OCI-M2 (cell line): ENCODE measurements at regions not wholly inside any gene's neighbourhood (a gene's known extent, or its start where the extent isn't known, plus 50 kb on each side); places are given as distances from the start of the nearest gene placed in this dataset.

Experiments
- DNase-seq: peaks from one replicate; lab custom pipeline; 2025; ENCODE audit not compliant: unreplicated experiment; lab: John Stamatoyannopoulos, UW

DNA sequence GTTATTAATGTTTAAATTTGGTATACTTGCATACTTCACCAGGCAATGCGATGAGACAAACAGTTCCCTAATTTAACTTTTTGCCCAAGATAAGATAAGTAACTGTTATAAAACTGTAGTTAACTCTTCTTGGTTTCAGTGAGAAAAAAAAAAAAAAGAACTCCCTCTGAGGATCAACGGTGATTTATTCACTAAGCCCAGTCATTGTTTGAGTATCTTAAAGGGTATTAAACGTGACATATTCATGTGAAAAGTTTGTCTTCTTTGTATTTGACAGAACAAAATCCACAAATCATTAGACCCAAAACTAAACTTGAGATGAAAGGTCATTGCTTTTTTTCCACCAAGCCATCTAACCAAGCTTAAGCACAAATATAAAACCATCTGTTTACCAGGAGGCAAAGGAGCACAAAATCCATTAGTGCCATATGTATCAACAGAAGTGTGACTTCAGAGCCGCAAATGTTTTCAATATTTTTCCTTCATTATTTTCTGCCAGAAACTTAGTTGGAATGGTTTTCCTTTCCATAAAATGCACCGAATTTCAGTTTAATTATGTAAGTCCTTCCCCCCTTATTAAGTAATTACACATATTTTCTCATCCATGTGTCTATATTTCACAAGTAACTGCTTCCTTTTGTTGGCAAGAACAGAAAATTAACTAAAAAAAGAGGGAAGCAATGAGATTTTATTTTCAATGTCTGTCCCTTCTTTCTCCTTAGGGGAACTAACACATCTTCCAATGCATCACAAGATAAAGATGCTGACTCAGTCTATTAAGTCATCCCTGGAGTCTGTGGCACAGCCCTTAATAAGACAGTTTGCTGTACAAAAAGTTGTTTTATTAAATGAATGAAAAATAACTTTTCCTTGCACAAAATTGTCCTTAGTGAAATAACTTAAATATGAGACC, 92.2 kb upstream of the RAP2B start:
- no peak for DNase-seq

DNA sequence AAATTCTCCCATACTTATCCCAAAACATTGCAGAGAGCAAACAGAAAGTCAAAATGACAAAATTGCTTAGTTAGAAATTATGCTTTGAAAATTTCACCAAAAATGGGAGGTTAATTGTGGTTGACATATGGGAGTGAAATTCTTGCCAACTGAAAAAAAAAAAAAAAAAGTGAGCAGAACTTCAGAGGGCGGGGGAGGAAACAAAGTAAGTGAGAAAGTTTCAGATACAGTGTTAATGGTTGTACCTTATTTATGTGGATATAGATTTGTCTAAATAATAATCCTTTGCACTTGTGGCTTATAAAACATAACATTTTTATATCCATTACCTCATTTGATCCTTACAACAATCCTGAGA, 91.5 kb upstream of the RAP2B start:
- no peak for DNase-seq

DNA sequence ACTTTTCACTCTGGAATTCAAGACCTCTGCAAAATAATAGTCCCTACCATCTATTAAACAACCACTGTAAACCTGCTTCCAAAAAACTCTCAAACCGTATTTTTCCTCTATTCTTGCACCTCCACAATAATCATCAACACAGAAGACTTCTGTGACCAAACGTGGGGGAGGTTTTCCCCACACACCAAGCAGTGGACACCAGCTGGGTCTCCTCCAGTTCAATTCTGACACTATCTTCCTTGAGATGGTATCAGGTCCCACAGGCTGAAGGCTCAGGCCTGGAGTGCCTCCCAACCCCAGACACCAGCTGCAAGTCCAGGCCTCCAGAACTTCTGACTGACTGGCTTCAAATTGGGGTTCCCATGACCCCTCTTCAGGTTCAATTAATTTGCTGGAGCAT, 89.6 kb upstream of the RAP2B start:
- DNase-seq, result no peak

DNA sequence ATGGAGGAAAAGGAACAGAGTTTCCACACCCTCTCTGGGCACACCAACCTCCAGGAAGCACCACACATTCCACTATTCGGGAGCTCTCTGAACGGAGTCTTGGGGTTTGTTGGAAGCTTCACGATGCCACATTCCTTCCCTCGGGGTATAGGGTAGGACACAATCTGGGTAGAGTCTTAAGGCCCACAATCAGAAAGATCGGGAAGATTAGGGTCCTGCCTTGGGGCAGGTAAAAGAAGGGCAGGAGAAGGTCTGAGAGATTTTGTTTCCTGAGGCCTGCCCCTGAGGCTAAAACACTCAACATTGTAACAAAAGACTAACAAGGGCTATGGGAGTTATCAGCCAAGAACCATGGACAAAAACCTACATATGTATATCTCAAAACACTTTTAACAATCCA, 89.2 kb upstream of the RAP2B start:
- no peak for DNase-seq

DNA sequence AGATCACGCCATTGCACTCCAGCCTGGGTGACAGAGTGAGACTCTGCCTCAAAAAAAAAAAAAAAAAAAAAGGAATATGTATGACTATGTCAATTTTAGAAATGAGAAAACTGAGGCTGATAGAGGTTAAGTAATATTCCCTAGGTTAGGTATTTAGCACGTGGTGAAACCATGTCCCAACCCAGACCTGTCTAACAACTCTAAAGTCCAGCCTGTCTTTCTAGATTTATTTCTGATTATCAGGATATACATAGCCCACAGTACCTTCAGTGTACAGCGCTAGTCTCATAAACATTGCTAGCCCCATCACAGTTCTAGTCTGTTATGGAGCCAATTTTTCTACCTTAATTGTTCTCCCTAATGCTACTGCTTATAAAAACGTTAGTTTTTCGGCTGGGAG, 88.4 kb upstream of the RAP2B start:
- DNase-seq, result no peak

DNA sequence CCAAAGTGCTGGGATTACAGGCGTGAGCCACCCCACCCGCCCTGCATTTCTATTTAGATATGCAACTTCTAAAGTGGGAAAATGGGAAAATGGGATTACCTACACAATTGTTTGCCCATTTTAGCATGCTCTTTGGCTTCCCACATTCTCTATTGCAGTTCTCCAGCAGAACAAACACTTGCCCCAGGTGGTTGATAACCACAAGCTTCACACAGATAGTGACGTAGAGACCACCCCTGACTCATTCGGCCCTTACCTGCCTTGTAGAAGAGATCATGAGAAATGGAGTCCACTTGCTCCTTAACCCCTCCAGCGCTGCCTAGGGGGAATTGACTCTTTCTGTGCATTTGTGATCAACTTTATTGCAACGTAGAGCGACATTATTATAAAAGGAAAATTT, 83.2 kb upstream of the RAP2B start:
- DNase-seq, result no peak

DNA sequence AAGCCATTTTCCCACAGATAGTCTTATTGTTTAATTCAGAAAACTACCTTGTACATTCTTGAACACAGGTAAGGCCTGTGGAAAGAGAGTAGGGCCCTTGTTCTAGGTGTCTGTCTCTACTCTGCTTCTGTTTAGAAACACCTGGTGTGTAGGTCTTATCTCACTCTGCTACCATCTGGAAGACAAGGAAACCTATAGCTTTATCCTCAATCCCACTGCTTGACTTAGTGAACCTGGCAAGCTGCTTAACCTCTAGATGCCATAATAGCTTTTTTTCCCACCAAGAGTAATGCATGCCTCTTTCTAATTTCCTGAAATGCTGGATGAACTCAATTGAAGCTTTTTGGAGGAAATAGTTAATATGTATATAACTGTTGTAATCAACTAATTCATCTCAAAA, 82.6 kb upstream of the RAP2B start:
- DNase-seq, result no peak

DNA sequence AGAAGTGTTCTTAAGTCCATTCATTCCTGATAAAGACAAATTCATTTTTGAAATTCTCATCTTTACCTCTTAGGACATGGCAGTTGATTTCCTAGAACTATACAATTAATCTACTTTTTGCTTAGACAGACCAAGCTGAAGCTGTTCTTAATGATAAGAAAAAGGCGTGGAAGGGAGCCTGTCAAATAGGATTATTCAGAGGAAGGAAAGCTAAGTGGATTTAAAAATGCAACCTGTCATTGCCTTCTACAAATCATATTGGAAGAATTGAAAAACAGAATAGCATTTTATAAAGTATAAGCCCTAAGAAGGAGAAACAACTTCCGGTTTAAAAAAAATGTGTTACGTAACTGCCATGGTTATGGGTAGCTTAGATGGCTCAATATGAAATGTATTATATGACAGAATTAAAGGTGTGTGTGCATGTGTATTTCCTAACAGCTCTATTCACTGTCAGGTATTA, 81.2 kb upstream of the RAP2B start:
- no peak for DNase-seq

DNA sequence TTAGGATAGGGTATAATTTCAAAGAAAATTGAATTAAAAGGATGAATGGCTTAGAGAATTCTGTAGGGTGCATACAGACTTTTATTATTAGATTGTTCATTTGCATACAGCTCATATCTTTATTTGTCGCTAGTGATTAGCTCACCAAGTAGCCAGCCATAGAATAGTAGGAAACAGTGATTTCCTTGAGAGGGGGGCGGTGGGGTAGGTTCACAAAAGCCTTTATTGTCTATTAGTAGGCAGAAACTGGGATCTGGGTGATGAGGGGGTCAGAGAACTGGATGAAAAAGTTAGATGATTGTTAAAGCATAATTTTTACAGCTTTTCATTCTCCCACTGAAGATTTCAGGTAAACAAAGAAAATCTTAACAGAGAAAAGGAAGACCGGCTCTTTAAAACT, 77.6 kb upstream of the RAP2B start:
- no peak for DNase-seq

DNA sequence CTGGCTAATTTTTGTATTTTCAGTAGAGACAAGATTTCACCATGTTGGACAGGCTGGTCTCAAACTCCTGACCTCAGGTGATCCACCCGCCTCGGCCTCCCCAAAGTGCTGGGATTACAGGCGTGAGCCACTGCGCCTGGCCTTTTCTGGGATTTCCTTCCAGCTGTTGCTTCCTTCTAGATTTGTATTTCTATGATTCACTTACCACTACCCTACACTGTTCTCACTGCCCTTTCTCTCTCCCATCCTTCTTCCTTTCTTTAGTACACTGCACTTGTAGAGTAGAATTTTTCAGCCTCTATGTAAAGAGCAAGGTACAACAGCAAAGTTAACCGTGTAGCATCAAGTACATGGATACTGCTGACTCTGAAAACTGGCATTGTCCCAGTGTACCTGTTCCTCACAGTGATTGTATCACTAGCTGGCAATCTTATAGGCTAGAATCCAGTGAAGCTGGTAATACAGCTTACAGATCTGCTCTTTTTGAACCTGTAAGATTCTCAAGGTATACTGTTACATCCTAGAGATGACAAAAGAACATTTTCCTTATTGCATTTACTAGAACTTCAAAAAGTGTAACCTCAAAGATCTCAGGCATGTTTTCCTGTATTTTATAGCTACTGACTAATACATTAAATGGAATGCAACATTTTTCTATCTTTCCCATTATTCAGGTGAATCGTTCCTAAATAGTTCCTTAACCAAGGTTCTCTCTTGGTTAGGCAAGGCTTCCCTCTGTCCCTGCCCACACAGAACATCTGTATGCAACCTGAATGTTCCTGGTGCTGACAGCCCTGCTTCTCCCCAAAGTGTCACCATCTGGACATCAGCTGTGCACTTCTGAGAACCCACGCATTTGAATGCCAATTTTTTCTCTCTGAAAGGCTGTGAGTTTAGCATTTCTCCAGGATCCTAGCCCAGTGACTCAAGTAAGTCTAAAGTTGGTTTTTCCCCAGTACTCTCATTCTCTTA, 74.1 kb upstream of the RAP2B start:
- no peak for DNase-seq

DNA sequence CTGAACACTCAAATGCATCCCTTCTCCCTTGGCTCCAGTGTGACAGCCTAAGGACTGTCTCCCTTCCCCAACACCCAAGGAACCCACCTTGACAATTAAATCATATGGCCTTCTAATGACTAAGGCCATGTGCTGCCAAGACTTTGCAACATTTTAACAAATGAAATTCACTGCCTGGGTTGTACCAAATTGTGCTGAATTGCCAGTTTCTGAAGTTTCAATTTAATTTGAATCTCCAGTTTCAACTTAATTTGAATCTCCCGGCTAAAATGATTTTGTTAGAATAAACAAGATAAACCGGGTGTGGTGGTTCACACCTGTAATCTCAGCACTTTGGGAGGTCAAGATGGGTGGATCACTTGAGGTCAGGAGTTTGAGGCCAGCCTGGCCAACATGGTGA, 72.4 kb upstream of the RAP2B start:
- DNase-seq, result no peak

DNA sequence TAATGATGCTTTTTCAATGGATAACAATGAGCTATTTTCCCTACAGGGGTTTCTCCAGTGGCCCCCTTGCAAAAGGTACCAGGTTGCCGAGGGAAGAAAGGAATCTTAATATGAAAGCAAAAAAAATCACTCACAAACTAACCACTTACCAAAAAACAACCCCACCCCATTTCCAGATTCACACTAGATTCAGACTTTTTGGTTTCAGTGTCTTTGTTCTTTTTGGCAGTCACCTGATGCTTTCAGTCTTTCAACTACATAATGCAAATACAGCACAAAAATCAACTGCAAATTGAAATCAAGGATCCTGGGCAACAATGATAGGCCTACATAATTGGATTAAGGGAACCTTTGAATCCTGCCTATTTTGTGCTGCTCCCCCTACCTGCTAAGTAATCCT, 71.1 kb upstream of the RAP2B start:
- DNase-seq, result no peak

DNA sequence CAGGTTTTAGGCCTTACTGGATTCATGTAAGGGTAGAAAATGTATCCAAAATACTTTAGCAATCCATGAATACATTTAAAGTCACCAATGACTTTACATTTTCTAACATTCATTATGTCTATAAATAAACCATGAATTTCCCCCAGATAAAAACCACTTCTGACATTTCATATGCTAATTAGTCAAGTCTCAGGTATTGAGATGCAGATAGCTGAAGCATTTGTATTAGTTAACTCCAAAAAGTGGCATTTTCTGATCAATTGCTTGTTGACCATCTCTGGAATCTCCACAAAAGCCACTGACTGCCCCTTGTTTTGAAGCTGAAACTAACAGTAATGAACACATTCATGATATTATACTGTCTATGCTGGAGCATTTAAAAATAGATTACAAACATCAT, 68.4 kb upstream of the RAP2B start:
- no peak for DNase-seq

DNA sequence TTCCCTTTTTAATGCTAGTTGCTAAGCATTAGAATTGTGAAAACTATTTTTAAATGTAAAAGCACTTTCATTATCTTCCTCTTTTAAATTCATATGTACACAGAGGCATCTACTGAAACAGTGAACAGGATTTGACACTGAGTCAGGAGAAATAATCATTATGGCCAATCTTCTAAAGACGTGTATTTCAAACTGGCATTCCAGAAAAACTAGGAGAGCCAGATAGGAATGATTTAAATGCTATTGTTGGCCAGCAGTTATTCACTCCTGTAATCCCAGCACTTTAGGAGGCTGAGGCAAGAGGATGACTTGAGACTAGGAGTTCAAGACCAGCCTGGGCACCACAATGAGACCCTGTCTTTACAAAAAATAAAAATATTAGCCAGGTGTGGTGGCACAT, 67.6 kb upstream of the RAP2B start:
- DNase-seq, result no peak

DNA sequence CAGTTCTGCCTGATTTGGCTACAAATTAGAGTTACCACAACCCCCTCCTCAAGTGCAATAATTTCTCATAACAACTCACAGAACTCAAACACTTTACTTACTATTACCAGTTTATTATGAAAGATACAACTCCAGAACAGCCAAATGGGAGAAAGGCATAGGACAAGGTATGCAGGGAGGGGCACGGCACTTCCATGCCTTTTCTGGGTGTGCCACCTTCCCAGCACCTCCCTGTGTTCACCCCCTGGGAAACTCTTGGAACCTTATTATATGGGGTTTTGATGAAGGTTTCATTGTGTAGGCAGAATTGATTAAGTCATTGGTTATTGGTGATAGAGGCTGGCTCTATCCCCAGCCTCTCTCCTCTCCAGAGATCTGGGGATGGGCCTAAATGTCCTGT, 66.6 kb upstream of the RAP2B start:
- DNase-seq, result no peak

DNA sequence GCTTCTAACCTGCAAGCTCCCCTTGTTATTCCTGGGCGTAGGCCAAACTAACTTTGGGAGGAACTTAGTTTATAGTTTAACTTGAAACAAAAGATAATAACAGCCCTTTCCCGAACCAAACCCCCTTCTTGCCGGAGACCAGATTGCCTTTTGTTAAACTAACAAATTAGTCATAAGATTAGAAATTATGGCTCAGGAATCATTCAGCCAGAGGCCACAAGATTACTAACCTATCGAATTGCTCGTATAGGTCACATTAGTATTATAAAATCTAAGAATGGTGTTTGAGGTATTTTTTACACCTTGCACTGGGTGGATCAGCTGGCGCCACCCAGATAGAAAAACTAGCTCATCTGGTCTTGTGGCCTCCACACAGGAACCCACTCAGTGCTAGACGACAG, 65.3 kb upstream of the RAP2B start:
- no peak for DNase-seq

DNA sequence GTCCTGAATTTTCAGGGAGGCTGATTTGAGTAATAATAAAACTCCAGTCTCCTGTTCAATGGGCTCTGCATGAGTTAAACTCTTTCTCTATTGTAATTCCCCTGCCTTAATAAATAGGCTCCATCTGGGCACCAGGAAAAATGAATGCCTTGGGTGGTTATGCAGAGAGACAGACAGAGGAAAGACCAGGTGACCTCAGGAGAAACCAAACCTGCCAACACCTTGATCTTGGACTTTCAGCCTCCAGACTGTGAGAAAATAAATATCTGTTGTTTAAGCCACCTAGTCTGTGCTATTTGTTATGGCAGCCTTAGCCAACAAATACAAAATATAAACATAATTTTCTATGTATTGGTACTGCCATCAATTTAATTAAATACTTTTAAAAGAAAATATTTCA, 64.8 kb upstream of the RAP2B start:
- no peak for DNase-seq

DNA sequence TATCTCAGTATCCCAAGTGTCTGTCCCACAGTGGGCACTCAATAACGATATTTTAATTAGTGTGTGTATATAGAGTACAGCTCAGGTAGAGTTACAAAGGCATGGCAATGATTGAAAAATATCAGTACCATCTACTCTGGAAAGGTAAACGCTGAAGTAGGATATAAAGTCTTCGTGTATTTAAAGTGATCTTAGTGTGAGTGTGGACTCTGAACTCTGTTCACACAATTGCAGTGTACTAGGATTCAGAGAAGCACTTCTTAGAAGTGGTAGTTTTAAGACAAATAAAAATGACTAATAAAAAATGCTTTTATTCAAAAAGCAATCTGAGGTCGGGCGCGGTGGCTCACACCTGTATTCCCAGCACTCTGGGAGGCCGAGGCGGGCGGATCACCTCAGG, 62.9 kb upstream of the RAP2B start:
- DNase-seq, result no peak

DNA sequence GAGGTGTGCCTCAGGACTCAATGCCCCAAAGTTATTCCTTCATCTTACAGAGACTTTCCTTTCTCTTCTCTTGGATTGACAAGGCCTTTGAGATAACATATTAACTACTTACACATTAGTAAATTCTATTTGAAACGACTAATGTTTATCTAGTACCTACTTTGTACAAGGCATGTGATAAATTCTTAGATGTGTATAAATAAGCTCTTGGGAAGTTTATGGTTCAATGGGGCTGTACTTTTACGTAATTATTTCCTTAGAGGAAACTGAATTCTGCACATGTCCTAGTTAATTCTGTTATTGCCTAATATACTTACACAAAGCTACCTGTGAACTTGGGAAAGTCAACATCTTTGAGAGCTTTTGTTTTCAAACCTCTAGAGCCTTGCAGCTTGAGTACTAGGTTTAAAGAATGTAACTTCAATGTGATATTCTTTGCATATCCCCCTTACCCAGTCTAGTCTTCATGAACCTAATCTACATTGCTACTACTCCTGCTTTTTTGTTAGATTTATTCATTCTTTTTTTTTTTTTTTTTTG, 58.5 kb upstream of the RAP2B start:
- DNase-seq, result no peak

DNA sequence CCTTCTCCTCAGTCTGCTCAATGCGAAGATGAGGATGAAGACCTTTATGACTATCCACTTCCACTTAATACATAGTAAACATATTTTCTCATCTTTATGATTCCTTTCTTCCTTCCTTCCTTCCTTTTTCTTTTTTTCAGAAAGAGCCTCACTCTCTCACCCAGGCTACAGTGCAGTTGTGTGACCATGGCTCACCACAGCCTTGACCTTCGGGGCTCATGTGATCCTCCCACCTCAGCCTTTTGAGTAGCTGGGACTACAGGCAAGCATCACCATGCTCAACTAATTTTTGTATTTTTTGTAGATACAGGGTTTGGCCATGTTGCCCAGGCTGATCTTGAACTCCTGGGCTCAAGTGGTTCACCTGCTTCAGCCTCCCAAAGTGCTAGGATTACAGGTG, 52.0 kb upstream of the RAP2B start:
- DNase-seq, result no peak

DNA sequence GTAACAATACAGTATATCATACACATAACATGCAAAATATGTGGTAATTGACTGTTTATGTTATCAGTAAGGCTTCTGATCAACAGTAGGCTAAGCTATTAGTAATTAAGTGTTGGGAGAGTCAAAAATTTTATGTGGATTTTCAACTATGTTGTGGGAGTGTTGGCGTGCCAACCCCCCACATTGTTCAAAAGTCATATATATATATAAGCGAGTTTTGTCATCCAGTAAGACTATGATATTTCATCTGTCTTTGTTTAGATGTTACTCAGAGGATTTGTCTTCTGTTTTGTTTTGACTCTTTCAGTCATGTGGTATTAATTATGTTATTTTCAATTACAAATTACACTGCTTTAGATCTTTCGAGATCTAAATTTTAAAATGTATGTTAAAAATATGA, 51.0 kb upstream of the RAP2B start:
- DNase-seq, result no peak
